Nucleus accumbens (tissue), 56 donors: ENCODE measurements at regions not wholly inside any gene's neighbourhood (a gene's known extent, or its start where the extent isn't known, plus 50 kb on each side); places are given as distances from the start of the nearest gene placed in this dataset.

ENCODE experiments used
- DNase-seq, 56 donors: peaks; one replicate each; lab custom pipeline; 2025; lab: John Stamatoyannopoulos, UW

DNA sequence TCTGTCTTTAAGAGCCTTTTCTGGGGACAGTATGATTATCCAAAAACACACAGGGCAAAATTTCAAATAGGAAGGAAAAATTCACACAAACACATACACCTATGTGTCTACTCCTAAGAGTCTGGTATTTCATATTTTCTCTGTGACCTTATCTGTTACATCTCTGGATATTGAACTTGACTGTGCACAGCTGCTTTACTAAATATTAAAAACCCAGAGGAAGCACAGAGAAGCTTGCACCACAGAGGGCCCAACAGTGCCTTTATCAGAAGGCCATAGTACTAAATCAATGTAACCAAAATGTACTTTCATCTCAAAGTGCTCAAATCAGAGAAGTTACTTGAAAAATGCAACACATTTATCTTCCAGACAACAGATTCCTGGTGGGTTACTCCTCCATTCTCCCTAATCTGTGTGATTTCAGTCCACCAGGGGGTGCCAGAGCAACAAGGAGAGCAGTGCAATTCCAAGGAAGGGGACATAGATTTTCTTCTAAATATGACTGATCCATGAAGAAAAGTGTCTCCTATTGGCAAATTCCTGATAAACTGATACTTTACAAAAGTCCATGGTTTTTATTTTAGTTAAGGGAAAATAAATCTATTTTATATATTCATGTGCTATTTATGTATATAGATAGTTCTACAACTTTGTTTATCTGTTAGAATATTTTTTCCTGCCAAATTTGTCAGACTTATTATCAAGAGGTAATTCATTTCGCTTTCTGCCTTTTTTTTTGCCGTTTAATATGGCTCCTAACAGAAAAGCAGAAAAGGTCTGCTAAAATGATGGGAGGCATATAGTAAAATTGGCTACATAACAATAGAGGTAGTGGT is 617.6 kb downstream of the LRFN5 start:
- peak in 38 of 56 donors; percentile 1 to 84 (median 31) for DNase-seq

- DNase-seq = peak in 2 of 56 donors; percentile 4 to 9
Measured at GRCh38 chr14:42222924-42223471, 616.3 kb downstream of the LRFN5 start.

DNA sequence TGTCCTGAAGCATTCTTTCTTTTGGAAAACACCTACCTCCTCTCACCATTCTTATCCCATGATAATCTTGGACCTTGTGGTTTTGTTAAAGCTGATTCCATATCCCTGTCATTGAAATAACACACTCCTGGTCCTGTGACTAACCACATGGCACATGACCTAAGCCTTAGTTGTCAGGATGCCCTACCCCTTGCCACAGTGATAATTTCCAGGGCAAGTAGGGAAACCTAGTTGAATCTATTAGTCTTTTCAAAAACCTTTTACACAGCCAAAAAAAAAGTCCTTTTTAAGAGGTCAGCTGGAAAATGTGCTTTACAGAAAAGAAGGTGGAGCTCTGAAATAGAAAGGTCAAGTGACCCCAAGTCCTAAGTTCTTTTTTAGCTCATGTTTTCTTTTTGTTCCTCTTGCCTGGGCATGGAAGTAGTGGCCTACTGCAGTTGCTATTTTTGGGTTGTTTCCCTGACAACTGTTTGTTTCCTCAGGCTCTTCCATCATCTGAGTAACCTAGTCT is 608.4 kb downstream of the LRFN5 start:
- no peak for DNase-seq

DNA sequence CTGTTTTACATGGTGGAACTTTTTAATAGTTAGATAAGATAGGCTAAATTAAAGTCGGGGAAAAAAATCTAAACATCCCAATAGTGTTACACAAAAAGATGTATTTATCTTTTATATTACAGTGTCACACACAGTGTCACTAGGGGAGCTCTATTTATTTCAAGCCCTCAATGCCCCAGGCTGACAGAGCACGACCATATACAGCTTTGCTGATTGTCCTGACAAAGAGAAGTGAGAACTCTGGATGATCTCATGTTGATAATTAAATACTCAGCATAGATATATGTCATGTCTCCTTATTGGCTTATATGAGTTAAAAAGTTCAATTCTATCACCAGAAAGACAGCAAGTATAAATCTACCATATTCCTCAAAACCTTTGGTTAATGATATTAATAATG is 594.3 kb downstream of the LRFN5 start:
- DNase-seq = no peak

DNA sequence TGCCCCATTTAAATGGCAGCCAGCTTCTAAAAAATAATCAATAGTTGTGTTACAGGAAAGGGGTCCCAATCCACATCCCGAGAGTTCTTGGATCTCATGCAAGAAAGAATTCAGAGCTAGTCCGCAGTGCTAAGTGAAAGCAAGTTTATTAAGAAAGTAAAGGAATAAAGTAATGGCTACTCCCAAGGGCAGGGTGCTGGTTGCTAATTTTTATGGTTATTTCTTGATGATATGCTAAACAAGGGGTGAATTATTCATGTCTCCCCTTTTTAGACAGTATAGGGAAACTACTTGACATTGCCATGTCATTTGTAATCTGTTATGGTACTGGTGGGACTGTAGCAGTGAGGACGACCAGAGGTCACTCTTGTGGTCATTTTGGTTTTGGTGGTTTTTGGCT is 591.3 kb downstream of the LRFN5 start:
- no peak for DNase-seq

- DNase-seq = no peak
Measured at GRCh38 chr14:42192738-42193653, 586.3 kb downstream of the LRFN5 start.

DNA sequence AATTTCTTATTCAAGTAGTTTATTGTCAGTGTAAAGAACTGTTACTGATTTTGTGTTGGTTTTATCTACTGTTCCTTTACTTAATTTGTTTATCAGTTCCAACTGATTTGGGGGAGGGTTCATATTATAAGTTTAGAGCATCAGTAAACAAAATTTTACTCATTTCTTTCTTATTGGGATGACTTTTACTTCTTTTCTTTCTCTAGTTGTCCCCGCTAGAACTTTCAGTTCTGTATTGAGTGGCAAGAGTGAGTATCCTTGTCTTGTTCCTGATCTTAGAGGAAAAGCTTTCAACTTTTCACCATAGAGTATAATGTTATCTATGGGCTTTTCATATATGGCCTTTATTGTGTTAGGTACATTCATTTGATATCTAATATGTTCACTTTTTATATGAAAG is 584.1 kb downstream of the LRFN5 start:
- DNase-seq = no peak

DNA sequence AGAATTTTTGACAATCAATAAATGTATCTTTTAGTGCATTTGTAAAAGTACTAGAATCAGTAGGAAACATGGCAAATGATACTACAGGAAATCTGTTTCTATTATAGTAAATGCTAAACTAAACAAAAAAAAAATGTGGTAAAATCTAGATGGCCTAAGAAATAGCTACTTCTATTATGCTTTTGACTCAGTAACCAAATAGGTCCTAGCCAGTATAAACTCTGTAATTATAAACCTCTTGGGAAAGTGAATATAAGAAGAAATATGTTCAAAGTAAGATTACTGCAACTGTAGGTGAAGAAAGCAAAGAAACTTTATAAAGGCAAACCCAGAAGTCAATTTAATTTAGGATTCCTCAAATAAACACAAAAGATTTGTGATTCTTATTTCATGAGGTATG is 581.2 kb downstream of the LRFN5 start:
- no peak for DNase-seq

GRCh38 chr14:42185718-42186117 is 579.0 kb downstream of the LRFN5 start:
- no peak for DNase-seq

DNA sequence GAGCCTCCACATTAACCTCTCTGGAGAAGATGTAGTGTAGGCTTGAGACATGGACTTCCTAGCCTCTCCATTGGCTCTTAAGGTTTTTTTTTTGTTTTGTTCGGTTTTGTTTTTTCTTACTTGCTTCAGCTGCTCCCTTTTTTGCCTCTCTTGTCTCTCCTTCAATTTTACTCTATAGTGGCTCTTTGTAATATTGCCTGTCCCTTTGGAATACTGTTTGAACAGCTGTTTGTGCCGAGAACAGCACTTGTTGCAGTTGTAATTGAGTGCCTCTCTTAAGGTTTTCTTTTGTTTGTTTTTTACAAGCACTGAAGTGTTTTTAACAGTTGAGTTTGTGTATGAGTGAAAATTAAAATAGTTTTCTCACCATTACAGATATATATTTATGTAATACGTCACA is 567.7 kb downstream of the LRFN5 start:
- DNase-seq = no peak

GRCh38 chr14:42173206-42173605 is 566.5 kb downstream of the LRFN5 start:
- no peak for DNase-seq

GRCh38 chr14:42172304-42172703 is 565.6 kb downstream of the LRFN5 start:
- no peak for DNase-seq

GRCh38 chr14:42163136-42163535 is 556.5 kb downstream of the LRFN5 start:
- DNase-seq = no peak

DNA sequence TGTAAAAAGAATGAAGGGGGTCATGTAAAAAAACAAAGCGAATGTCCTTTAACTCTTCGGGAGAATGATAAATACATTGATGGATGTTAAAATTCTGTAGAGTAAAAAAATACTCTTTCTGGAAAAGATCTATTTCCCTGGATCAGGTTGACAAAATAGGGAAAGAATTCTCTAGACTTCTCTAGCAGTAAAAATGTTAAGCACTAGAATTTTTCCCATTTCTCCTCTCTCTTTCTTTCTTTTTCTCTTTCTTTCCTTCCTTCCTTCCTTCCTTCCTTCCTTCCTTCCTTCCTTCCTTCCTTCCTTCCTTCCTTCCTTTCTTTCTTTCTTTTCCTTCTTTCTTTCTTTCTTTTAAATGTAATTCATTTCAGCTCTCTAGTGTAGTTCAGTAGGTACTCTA is 552.5 kb downstream of the LRFN5 start:
- DNase-seq = no peak

GRCh38 chr14:42149609-42150261 is 543.1 kb downstream of the LRFN5 start:
- DNase-seq = no peak

- DNase-seq = no peak
Measured at GRCh38 chr14:42145766-42146165, 539.1 kb downstream of the LRFN5 start.

- DNase-seq = no peak
Measured at GRCh38 chr14:42143114-42143513, 536.4 kb downstream of the LRFN5 start.

DNA sequence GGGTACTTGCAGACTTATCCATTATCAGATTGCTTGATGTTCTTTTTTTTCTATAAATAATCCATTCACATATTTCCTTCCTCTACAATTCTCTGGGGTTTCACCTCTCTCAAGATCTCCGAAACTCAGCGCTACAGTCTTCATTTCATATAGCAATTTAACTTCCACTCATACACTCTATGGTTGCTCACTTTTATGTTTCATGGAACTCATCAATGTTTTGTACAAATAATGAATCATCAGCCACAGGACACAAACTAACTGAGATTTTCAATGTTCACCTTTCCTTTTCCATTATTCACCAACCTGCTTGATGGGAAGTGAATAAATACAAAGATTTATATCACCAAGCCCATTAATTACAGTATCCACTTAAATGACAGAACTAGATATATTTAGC is 534.7 kb downstream of the LRFN5 start:
- DNase-seq = no peak

- no peak for DNase-seq
Measured at GRCh38 chr14:42140831-42141279, 534.2 kb downstream of the LRFN5 start.

GRCh38 chr14:42140001-42140400 is 533.3 kb downstream of the LRFN5 start:
- no peak for DNase-seq
